K562 (cell line): ENCODE measurements at regions not wholly inside any gene's neighbourhood (a gene's known extent, or its start where the extent isn't known, plus 50 kb on each side); places are given as distances from the start of the nearest gene placed in this dataset.

Experiments used
- ATAC-seq: fragments of 200-7000 bp; cut with Tn5 transposase; 3 replicates; pipeline ENCODE4 v1.9.1; 2020; ENCODE audit warnings: moderate library complexity
- BruUV-seq: library from RNA; stranded (reverse); fragments of 400-500 nt; replicated peaks from 2 replicates; lab custom pipeline; 2021; lab: Mats Ljungman, UMichigan
- CTCF ChIA-PET: fragments of 300-600 bp; formaldehyde crosslinking; extraction: SDS; loops from one replicate; lab custom pipeline; 2021; ENCODE audit warnings: low intra/inter-chr PET ratio; lab: Yijun Ruan, JAX
- POLR2A ChIA-PET: fragments of 300-600, 350-650 bp; sonication (Branson Sonifier 250); formaldehyde crosslinking; extraction: SDS; loops from one replicate; lab custom pipeline; 2021; ENCODE audit warnings: antibody characterized with exemption, inconsistent platforms; lab: Yijun Ruan, JAX
- DNase-seq, 4 experiments: peaks; one replicate each; pipeline versions ENCODE4 v3.0.0 to v3.0.0-alpha.2; 2011 to 2018; ENCODE audit warnings: low spot score in 3 of 4, mixed read lengths in 3 of 4; ENCODE audit errors: extremely low read depth in 1 of 4
- FAIRE-seq: peaks from 2 replicates; lab custom pipeline; 2011; peaks lifted over from hg19 to GRCh38; lab: Jason Lieb, UNC
- H2AFZ ChIP-seq: 2 replicates; pipeline ENCODE4 v1.6.0; 2011; ENCODE audit warnings: low read depth, low read length, control low read depth, inconsistent platforms
- H3K27ac ChIP-seq: fragments of 200-600 bp; 3 replicates; pipeline ENCODE4 v1.8.0; 2011; ENCODE audit warnings: low read depth, mild to moderate bottlenecking, control low read depth, inconsistent platforms, low read length, moderate library complexity, mixed read lengths; ENCODE audit errors: extremely low read depth
- H3K27me3 ChIP-seq, 2 experiments: fragments of 300-600 bp in 1 of 2; 2 replicates in 1 of 2; 3 replicates in 1 of 2; pipeline versions ENCODE4 v1.6.0 to v1.8.0; 2011; ENCODE audit warnings: inconsistent platforms in 2 of 2, low read length in 2 of 2, mild to moderate bottlenecking in 1 of 2, mixed read lengths in 1 of 2, moderate library complexity in 1 of 2; ENCODE audit not compliant: control insufficient read depth in 2 of 2, insufficient read depth in 2 of 2
- H3K36me3 ChIP-seq: fragments of 300-600 bp; 3 replicates; pipeline ENCODE4 v1.8.0; 2011; ENCODE audit warnings: mild to moderate bottlenecking, low read length, inconsistent platforms; ENCODE audit not compliant: control insufficient read depth, insufficient read depth
- H3K4me1 ChIP-seq, 2 experiments: fragments of 200-600 bp in 1 of 2; replicated peaks in 1 of 2; 2 replicates in 1 of 2; 3 replicates in 1 of 2; pipeline versions ENCODE4 v1.5.1 to v1.8.0; 2011; ENCODE audit warnings: inconsistent platforms in 2 of 2, low read length in 2 of 2, mild to moderate bottlenecking in 1 of 2, mixed read lengths in 1 of 2, moderate library complexity in 1 of 2; ENCODE audit not compliant: control insufficient read depth in 2 of 2, insufficient read depth in 2 of 2
- H3K4me2 ChIP-seq: 2 replicates; pipeline ENCODE4 v1.6.1; 2011; ENCODE audit warnings: low read length, control low read depth, inconsistent platforms, mixed read lengths; ENCODE audit not compliant: insufficient read depth
- H3K4me3 ChIP-seq: fragments of 200-600 bp; sonication (generic), shearing (Covaris generic); 2 replicates; pipeline ENCODE4 v1.5.1; 2016; ENCODE audit warnings: control low read depth, inconsistent platforms
- H3K79me2 ChIP-seq: fragments of 200-600 bp; 3 replicates; pipeline ENCODE4 v1.8.0; 2011; ENCODE audit warnings: low read length, inconsistent platforms; ENCODE audit not compliant: control insufficient read depth, insufficient read depth
- H3K9ac ChIP-seq, 2 experiments: 2 replicates each; pipeline versions ENCODE4 v1.6.0 to v1.6.1; 2011; ENCODE audit warnings: low read depth in 2 of 2, low read length in 2 of 2, control low read depth in 1 of 2, inconsistent platforms in 1 of 2, mild to moderate bottlenecking in 1 of 2, mixed read lengths in 1 of 2; ENCODE audit not compliant: insufficient read depth in 1 of 2
- H3K9me1 ChIP-seq: one replicate; pipeline ENCODE4 v1.6.0; 2011; ENCODE audit warnings: inconsistent platforms, mild to moderate bottlenecking, low read length, moderate library complexity; ENCODE audit not compliant: control insufficient read depth, insufficient read depth
- H3K9me3 ChIP-seq: replicated peaks from 2 replicates; pipeline ENCODE4 v1.5.1; 2011; ENCODE audit warnings: low read depth, low read length, inconsistent platforms; ENCODE audit not compliant: control insufficient read depth, insufficient read depth
- H4K20me1 ChIP-seq: replicated peaks from 2 replicates; pipeline ENCODE4 v1.6.1; 2011; ENCODE audit warnings: low read length, inconsistent platforms, mixed read lengths; ENCODE audit not compliant: control insufficient read depth, insufficient read depth
- BRD9 ChIP-seq: fragments of 450-650 bp; IDR thresholded peaks from 2 replicates; pipeline ENCODE4 v1.6.1; 2018; ENCODE audit warnings: low read depth; ENCODE audit not compliant: partially characterized antibody
- FOXJ2 ChIP-seq: fragments of 200-800 bp; sonication (Bioruptor generic); IDR thresholded peaks from 2 replicates; pipeline ENCODE4 v1.6.1; 2016; ENCODE audit warnings: missing genetic modification characterization, missing compliant biosample characterization
- FUS ChIP-seq: fragments of 200-400 bp; formaldehyde crosslinking; optimal IDR thresholded peaks from 2 replicates; pipeline ENCODE3; 2017; ENCODE audit warnings: low read depth, low read length
- GATAD2B ChIP-seq: fragments of 450-650 bp; IDR thresholded peaks from 2 replicates; pipeline ENCODE4 v1.6.1; 2017; ENCODE audit warnings: mild to moderate bottlenecking, borderline replicate concordance
- SETDB1 ChIP-seq: IDR thresholded peaks from one replicate; pipeline ENCODE4 v1.6.1; 2012; ENCODE audit warnings: low read length, control low read depth, inconsistent platforms
- STAT5A ChIP-seq: IDR thresholded peaks from 2 replicates; pipeline ENCODE4 v1.6.1; 2012; ENCODE audit warnings: low read length, inconsistent platforms, borderline replicate concordance
- TAF15 ChIP-seq: fragments of 200-400 bp; formaldehyde crosslinking; IDR thresholded peaks from 2 replicates; pipeline ENCODE4 v1.6.1; 2017; ENCODE audit warnings: mild to moderate bottlenecking, low read depth, low read length, moderate library complexity
- TARDBP ChIP-seq: fragments of 450-650 bp; IDR thresholded peaks from 2 replicates; pipeline ENCODE4 v1.6.1; 2016
- ZNF695 ChIP-seq: fragments of 450-650 bp; formaldehyde crosslinking; IDR thresholded peaks from 2 replicates; pipeline ENCODE4 v1.4.0; 2020; ENCODE audit warnings: mild to moderate bottlenecking, moderate library complexity
- WGBS: fragments of 100-300 bp; shearing (Covaris generic); methylation state at CpG from one replicate; pipeline ENCODE4 v1.1.6; 2016; ENCODE audit warnings: low coverage, mixed read lengths; ENCODE audit not compliant: insufficient coverage; ENCODE audit errors: missing lambda C conversion rate; 5-methylcytosine and 5-hydroxymethylcytosine counted together
- in situ Hi-C: fragments of 300-500 bp; cut with MboI; formaldehyde crosslinking; loops from 4 replicates; pipeline ENCODE4 v1.15.0; 2018; ENCODE audit warnings: inconsistent platforms, mixed read lengths
- intact Hi-C: fragments of 100-400 bp; cut with micrococcal nuclease; formaldehyde crosslinking; loops from 2 replicates; pipeline ENCODE4 v1.14.2; 2022
- TF ChIP-seq, protein P1 (sequence below): fragments of 450-650 bp; formaldehyde crosslinking; IDR thresholded peaks from 2 replicates; pipeline ENCODE4 v1.4.0; 2020; ENCODE audit warnings: mild to moderate bottlenecking
- TF ChIP-seq, protein P2 (sequence below): sonication (generic); formaldehyde crosslinking; IDR thresholded peaks from 2 replicates; pipeline ENCODE4 v1.8.1; 2023; ENCODE audit warnings: mild to moderate bottlenecking, missing genetic modification reagents
- TF ChIP-seq, protein P3 (sequence below): fragments of 250-450 bp; sonication (Bioruptor Pico); IDR thresholded peaks from 2 replicates; pipeline ENCODE4 v1.8.0; 2021; ENCODE audit warnings: moderate library complexity, mild to moderate bottlenecking, inconsistent platforms
- TF ChIP-seq, protein P4 (sequence below): fragments of 450-650 bp; IDR thresholded peaks from 2 replicates; pipeline ENCODE4 v1.6.1; 2017; ENCODE audit warnings: antibody characterized with exemption

DNA sequence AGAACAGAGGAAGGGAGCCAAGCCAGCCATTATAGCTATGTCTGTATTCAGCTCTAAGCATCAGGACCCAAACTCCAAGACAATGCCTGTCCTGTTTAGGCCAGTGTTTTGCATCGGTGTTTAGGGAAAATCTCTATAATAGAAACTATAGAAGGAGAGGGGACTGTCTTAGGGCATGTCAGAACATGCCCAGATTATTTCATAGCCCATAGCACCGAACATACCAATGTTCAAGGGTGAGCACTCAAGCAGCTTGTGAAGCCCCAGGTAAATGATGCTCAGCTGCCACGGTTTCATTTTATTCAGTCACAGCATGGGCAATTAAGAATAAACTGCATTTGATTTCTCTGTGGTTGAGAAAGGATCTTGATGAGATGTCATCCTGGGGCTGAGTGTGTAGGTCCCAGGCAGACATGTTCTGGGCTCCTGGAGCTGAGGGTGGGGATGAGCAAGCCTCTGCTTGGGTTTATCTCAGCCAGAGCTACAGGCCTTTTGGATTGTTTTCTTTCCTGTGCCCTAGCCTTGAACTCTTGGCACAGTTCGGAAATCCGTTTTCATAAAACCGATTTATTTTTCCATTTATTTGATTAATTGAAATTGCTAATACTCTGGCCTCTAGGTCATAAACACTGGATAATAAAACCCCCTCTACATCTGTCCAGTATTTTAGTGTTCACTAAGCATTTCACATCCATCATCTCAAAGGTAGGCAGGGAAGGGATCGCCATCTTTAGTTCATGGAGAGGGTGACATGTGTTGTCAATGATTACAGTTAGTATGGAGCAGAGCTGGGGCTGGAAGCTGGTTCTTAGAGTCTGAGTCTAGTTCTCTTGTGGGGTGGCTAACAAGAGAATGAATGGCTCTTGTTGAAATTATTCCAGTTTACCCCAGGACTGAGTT, 290.7 kb upstream of the ASIC2 start:
- Histone ChIP-seq H2AFZ (no peak overlapping the region), H3K4me2 (no peak overlapping the region), H3K79me2 (no peaks in the 10 kb centered on the region), H3K9me1 (no peaks in the 10 kb centered on the region), H3K4me3 (no peak overlapping the region), H3K27ac (no peak overlapping the region), H3K36me3 (no peaks in the 10 kb centered on the region), H3K27me3 (no peaks in the 10 kb centered on the region; a peak in 1 of 5 replicates), H4K20me1 (no peaks in the 10 kb centered on the region), H3K9ac (no peak overlapping the region), H3K4me1 (no peaks in the 10 kb centered on the region), H3K9me3 (no peaks in the 10 kb centered on the region)
- FAIRE-seq: no peak
- WGBS: 0% methylated on average over 7 of the region's 7 CpGs
- CTCF ChIA-PET: no interaction called here
- intact Hi-C loops (no loop called here), in situ Hi-C loops (no loop called here)
- POLR2A ChIA-PET: interaction anchor here (1.0 to 1.1 kb wide), 2 partner anchors 8 to 839 kb away, joined by 3 to 5 read pairs; no protein-coding TSS in a partner anchor
- ATAC-seq: no peak
- BruUV-seq: no TSS peak
- DNase-seq: no peak
- TF ChIP-seq GATAD2B (no peak), SETDB1 (no peak), BRD9 (no peak), STAT5A (no peak), ZNF695 (CRISPR knock-in tag) (no peak), FOXJ2 (tag) (no peak), TARDBP (no peak), TAF15 (no peak), FUS (no peak)
- TF ChIP-seq, protein P1, sequence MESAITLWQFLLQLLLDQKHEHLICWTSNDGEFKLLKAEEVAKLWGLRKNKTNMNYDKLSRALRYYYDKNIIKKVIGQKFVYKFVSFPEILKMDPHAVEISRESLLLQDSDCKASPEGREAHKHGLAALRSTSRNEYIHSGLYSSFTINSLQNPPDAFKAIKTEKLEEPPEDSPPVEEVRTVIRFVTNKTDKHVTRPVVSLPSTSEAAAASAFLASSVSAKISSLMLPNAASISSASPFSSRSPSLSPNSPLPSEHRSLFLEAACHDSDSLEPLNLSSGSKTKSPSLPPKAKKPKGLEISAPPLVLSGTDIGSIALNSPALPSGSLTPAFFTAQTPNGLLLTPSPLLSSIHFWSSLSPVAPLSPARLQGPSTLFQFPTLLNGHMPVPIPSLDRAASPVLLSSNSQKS (CRISPR knock-in tag): no peak
- TF ChIP-seq, protein P2, sequence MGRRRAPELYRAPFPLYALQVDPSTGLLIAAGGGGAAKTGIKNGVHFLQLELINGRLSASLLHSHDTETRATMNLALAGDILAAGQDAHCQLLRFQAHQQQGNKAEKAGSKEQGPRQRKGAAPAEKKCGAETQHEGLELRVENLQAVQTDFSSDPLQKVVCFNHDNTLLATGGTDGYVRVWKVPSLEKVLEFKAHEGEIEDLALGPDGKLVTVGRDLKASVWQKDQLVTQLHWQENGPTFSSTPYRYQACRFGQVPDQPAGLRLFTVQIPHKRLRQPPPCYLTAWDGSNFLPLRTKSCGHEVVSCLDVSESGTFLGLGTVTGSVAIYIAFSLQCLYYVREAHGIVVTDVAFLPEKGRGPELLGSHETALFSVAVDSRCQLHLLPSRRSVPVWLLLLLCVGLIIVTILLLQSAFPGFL (CRISPR knock-in tag): no peak
- TF ChIP-seq, protein P3, sequence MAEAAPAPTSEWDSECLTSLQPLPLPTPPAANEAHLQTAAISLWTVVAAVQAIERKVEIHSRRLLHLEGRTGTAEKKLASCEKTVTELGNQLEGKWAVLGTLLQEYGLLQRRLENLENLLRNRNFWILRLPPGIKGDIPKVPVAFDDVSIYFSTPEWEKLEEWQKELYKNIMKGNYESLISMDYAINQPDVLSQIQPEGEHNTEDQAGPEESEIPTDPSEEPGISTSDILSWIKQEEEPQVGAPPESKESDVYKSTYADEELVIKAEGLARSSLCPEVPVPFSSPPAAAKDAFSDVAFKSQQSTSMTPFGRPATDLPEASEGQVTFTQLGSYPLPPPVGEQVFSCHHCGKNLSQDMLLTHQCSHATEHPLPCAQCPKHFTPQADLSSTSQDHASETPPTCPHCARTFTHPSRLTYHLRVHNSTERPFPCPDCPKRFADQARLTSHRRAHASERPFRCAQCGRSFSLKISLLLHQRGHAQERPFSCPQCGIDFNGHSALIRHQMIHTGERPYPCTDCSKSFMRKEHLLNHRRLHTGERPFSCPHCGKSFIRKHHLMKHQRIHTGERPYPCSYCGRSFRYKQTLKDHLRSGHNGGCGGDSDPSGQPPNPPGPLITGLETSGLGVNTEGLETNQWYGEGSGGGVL (CRISPR knock-in tag): no peak
- TF ChIP-seq, protein P4, sequence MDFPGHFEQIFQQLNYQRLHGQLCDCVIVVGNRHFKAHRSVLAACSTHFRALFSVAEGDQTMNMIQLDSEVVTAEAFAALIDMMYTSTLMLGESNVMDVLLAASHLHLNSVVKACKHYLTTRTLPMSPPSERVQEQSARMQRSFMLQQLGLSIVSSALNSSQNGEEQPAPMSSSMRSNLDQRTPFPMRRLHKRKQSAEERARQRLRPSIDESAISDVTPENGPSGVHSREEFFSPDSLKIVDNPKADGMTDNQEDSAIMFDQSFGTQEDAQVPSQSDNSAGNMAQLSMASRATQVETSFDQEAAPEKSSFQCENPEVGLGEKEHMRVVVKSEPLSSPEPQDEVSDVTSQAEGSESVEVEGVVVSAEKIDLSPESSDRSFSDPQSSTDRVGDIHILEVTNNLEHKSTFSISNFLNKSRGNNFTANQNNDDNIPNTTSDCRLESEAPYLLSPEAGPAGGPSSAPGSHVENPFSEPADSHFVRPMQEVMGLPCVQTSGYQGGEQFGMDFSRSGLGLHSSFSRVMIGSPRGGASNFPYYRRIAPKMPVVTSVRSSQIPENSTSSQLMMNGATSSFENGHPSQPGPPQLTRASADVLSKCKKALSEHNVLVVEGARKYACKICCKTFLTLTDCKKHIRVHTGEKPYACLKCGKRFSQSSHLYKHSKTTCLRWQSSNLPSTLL: no peak
